ENCODE measurements at regions not wholly inside any gene's neighbourhood (a gene's known extent, or its start where the extent isn't known, plus 50 kb on each side); places are given as distances from the start of the nearest gene placed in this dataset.

GRCh38 chr6:6960571-6961251, 147.1 kb upstream of the RREB1 start:
- no peak for TF ChIP-seq NFIC (IDR thresholded peaks at IDR 0.05)
- no peak for TF ChIP-seq CEBPB (IDR thresholded peaks at IDR 0.05)
- no peak for TF ChIP-seq EP300 (IDR thresholded peaks at IDR 0.05; ENCODE audit: borderline replicate concordance)
- TF ChIP-seq MAX (IDR thresholded peaks at IDR 0.05) = no peak
- no peak for TF ChIP-seq REST (IDR thresholded peaks at IDR 0.05; ENCODE audit: low read depth)
- no peak for TF ChIP-seq RAD21 (IDR thresholded peaks at IDR 0.05; ENCODE audit: low read depth)
- no peak for TF ChIP-seq TAF1 (IDR thresholded peaks at IDR 0.05; ENCODE audit: low read depth)
- no peak for TF ChIP-seq CREB1 (IDR thresholded peaks at IDR 0.05; ENCODE audit: low read depth)
- TF ChIP-seq YY1 (IDR thresholded peaks at IDR 0.05; ENCODE audit: low read depth) = no peak
- TF ChIP-seq USF1 (IDR thresholded peaks at IDR 0.05) = no peak

All from Ishikawa (cell line).